HG02884 (cell line): ENCODE measurements at regions not wholly inside any gene's neighbourhood (a gene's known extent, or its start where the extent isn't known, plus 50 kb on each side); places are given as distances from the start of the nearest gene placed in this dataset.

Experiments
- ATAC-seq: cut with Tn5 transposase; IDR thresholded peaks from one replicate; pipeline ENCODE4 v1.9.1; 2021; ENCODE audit warnings: mild to moderate bottlenecking, moderate library complexity; ENCODE audit not compliant: unreplicated experiment

- no peak for ATAC-seq
Observed at GRCh38 chr3:182527745-182528144, 265.6 kb upstream of the ATP11B start.

- no peak for ATAC-seq
Observed at GRCh38 chr3:182530316-182530715, 263.0 kb upstream of the ATP11B start.

- ATAC-seq: no peak
Observed at GRCh38 chr3:182533394-182533793, 259.9 kb upstream of the ATP11B start.

- ATAC-seq: no peak
Observed at GRCh38 chr3:182544542-182544941, 248.8 kb upstream of the ATP11B start.

GRCh38 chr3:182562274-182562673 lies 231.0 kb upstream of the ATP11B start:
- ATAC-seq: no peak

GRCh38 chr3:182565916-182566796 lies 227.1 kb upstream of the ATP11B start:
- ATAC-seq: no peak

- ATAC-seq: no peak
Observed at GRCh38 chr3:182567700-182568099, 225.6 kb upstream of the ATP11B start.

- ATAC-seq: no peak
Observed at GRCh38 chr3:182568261-182568660, 225.0 kb upstream of the ATP11B start.

GRCh38 chr3:182568876-182569275 lies 224.4 kb upstream of the ATP11B start:
- no peak for ATAC-seq

- no peak for ATAC-seq
Observed at GRCh38 chr3:182570946-182571594, 222.2 kb upstream of the ATP11B start.

- ATAC-seq: no peak
Observed at GRCh38 chr3:182575941-182576340, 217.4 kb upstream of the ATP11B start.

- ATAC-seq: no peak
Observed at GRCh38 chr3:182583545-182583944, 209.8 kb upstream of the ATP11B start.

GRCh38 chr3:182585532-182586150 lies 207.7 kb upstream of the ATP11B start:
- ATAC-seq: no peak

- no peak for ATAC-seq
Observed at GRCh38 chr3:182592747-182593146, 200.6 kb upstream of the ATP11B start.

- no peak for ATAC-seq
Observed at GRCh38 chr3:182596676-182597410, 196.5 kb upstream of the ATP11B start.

- ATAC-seq: no peak
Observed at GRCh38 chr3:182597621-182598041, 195.7 kb upstream of the ATP11B start.

- ATAC-seq: no peak
Observed at GRCh38 chr3:182601597-182601996, 191.7 kb upstream of the ATP11B start.

GRCh38 chr3:182603501-182603900 lies 189.8 kb upstream of the ATP11B start:
- no peak for ATAC-seq

GRCh38 chr3:182605882-182606611 lies 187.3 kb upstream of the ATP11B start:
- ATAC-seq: no peak

- no peak for ATAC-seq
Observed at GRCh38 chr3:182606905-182607504, 186.3 kb upstream of the ATP11B start.
